CD4-positive, alpha-beta T cell (primary cell): ENCODE measurements at regions not wholly inside any gene's neighbourhood (a gene's known extent, or its start where the extent isn't known, plus 50 kb on each side); places are given as distances from the start of the nearest gene placed in this dataset.

Experiments used
- ATAC-seq: fragments of 200-7000 bp; cut with Tn5 transposase; one replicate; pipeline ENCODE4 v1.10.0; 2022; ENCODE audit warnings: mild to moderate bottlenecking; ENCODE audit not compliant: poor library complexity
- CTCF ChIA-PET: fragments of 350-600 bp; sonication (Branson Sonifier 250); formaldehyde crosslinking; loops from one replicate; lab custom pipeline; 2021; ENCODE audit warnings: antibody characterized with exemption, inconsistent platforms; lab: Charles Lee
- POLR2A ChIA-PET: fragments of 350-600 bp; sonication (Branson Sonifier 250); formaldehyde crosslinking; loops from one replicate; lab custom pipeline; 2021; ENCODE audit warnings: antibody characterized with exemption, inconsistent platforms; lab: Charles Lee
- DNase-seq, 14 experiments: peaks; one replicate each; pipeline ENCODE4 v3.0.0-alpha.2; 2013 to 2020; ENCODE audit warnings: mixed read lengths in 2 of 14
- H3K27ac ChIP-seq, 2 donors: one replicate each; pipeline versions ENCODE4 v1.5.1 to v1.7.0; 2013; ENCODE audit warnings: low read length in 2 of 2, low read depth in 1 of 2, mild to moderate bottlenecking in 1 of 2
- H3K27me3 ChIP-seq, 2 experiments: 1 replicate in 1 of 2; 2 replicates in 1 of 2; pipeline versions ENCODE4 v1.6.1 to v1.7.0; 2013; ENCODE audit warnings: low read length in 2 of 2, control low read depth in 1 of 2, mild to moderate bottlenecking in 1 of 2, moderate library complexity in 1 of 2; ENCODE audit not compliant: insufficient read depth in 2 of 2, control insufficient read depth in 1 of 2
- H3K36me3 ChIP-seq: one replicate; pipeline ENCODE4 v1.6.1; 2013; ENCODE audit warnings: low read length, control low read depth; ENCODE audit not compliant: insufficient read depth
- H3K4me1 ChIP-seq: one replicate; pipeline ENCODE4 v1.6.1; 2013; ENCODE audit warnings: low read length, control low read depth; ENCODE audit not compliant: insufficient read depth
- H3K4me3 ChIP-seq: one replicate; pipeline ENCODE4 v1.5.1; 2013; ENCODE audit warnings: mild to moderate bottlenecking, low read length, moderate library complexity
- H3K9me3 ChIP-seq, 2 experiments: 1 replicate in 1 of 2; 2 replicates in 1 of 2; pipeline versions ENCODE4 v1.6.1 to v1.7.0; 2013; ENCODE audit warnings: low read length in 2 of 2, mild to moderate bottlenecking in 2 of 2, control low read depth in 1 of 2, moderate library complexity in 1 of 2; ENCODE audit not compliant: control insufficient read depth in 1 of 2, insufficient read depth in 1 of 2
- H3K27ac Mint-ChIP-seq: one replicate; pipeline ENCODE4 v1.8.0; 2020; ENCODE audit warnings: mixed read lengths
- H3K27me3 Mint-ChIP-seq: one replicate; pipeline ENCODE4 v1.8.0; 2021; ENCODE audit warnings: mixed read lengths
- H3K36me3 Mint-ChIP-seq: one replicate; pipeline ENCODE4 v1.8.0; 2021; ENCODE audit warnings: low read depth, mixed read lengths
- H3K4me1 Mint-ChIP-seq: one replicate; pipeline ENCODE4 v1.8.0; 2021; ENCODE audit warnings: low read depth, mixed read lengths
- H3K4me3 Mint-ChIP-seq: one replicate; pipeline ENCODE4 v1.8.0; 2020; ENCODE audit warnings: mild to moderate bottlenecking, mixed read lengths
- H3K9me3 Mint-ChIP-seq: one replicate; pipeline ENCODE4 v1.8.0; 2020; ENCODE audit warnings: mixed read lengths
- CTCF ChIP-seq: fragments of 200-600 bp; IDR thresholded peaks from one replicate; pipeline ENCODE4 v1.8.0; 2022; ENCODE audit warnings: antibody characterized with exemption, mild to moderate bottlenecking
- intact Hi-C, 2 experiments: fragments of 100-400 bp; cut with DNase I in 1 of 2; cut with micrococcal nuclease in 1 of 2; formaldehyde crosslinking; loops; one replicate each; pipeline versions ENCODE4 v1.15.1 to v1.9.0; 2023 to 2025; cut with DNase I, micrococcal nuclease

DNA sequence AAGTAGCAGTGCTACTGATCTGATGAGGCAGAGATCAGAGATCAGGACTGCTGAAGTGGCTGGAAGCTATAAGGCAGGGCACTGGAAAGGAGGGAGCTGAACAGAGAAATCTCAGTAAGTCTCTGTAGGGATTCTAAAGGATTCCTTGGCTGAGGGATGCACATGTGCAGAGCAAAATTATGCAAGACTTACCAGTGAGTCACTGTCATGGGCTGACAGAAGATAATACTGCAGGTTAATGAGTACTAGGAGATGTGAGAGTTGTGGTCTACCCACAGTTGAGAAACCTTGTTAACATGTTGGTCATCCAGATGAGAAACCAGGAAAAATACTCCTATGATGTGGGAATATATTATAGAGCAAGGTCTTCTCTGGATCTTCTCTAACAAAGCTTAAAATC, 378.1 kb downstream of the HAPSTR1 start:
- Histone ChIP-seq H3K9me3 (no peaks in the 10 kb centered on the region), H3K4me1 (no peaks in the 10 kb centered on the region), H3K27ac (no peak overlapping the region), H3K36me3 (no peaks in the 10 kb centered on the region), H3K4me3 (no peak overlapping the region), H3K27me3 (no peaks in the 10 kb centered on the region)
- intact Hi-C loops = no loop called here
- H3K36me3 Mint-ChIP-seq = no peaks in the 10 kb centered on the region
- ChIA-PET POLR2A (no interaction called here), CTCF (no interaction called here)
- H3K9me3 Mint-ChIP-seq = peaks cover 6% of the 10 kb centered on the region
- H3K27me3 Mint-ChIP-seq = no peaks in the 10 kb centered on the region
- H3K4me1 Mint-ChIP-seq = no peaks in the 10 kb centered on the region
- DNase-seq (no peak), ATAC-seq (no peak)
- H3K27ac Mint-ChIP-seq = no peak overlapping the region
- no peak for TF ChIP-seq CTCF
- no peak overlapping the region for H3K4me3 Mint-ChIP-seq

DNA sequence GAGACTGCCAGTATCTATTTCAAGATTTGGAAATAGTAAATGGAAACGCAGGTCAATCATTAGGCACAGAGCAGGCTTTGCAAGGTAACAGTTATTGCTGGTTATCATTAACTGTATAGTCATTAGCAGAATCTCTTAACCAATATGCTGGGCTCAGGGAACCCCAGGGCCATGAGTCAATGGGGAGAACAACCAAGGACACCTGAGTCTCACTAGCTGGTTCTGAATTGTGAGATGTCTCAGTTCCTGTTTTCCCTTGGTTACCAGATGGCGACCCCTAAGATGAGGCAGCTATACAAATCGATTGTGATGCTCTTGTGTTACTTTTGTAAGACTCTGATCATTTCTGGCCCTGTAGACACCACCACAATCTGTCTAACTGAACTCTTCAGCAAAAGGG, 385.3 kb downstream of the HAPSTR1 start:
- DNase-seq (no peak), ATAC-seq (no peak)
- Mint-ChIP-seq H3K27me3 (no peaks in the 10 kb centered on the region), H3K27ac (no peak overlapping the region), H3K4me3 (no peak overlapping the region), H3K36me3 (no peaks in the 10 kb centered on the region), H3K9me3 (peaks cover 9% of the 10 kb centered on the region), H3K4me1 (no peaks in the 10 kb centered on the region)
- no peaks in the 10 kb centered on the region for H3K4me1 ChIP-seq
- intact Hi-C loops = no loop called here
- peaks cover 0 to 8% of the 10 kb centered on the region in 2 experiments for H3K9me3 ChIP-seq
- no peaks in the 10 kb centered on the region for H3K36me3 ChIP-seq
- H3K4me3 ChIP-seq = no peak overlapping the region
- H3K27ac ChIP-seq = no peak overlapping the region
- CTCF ChIA-PET = interaction anchor here (1.3 kb wide), 1 partner anchor 11 kb away, joined by 7 read pairs; no protein-coding TSS in a partner anchor
- no peak for TF ChIP-seq CTCF
- no peaks in the 10 kb centered on the region for H3K27me3 ChIP-seq
- POLR2A ChIA-PET = no interaction called here

GRCh38 chr16:9479008-9479407, 387.6 kb downstream of the HAPSTR1 start:
- no peak for ATAC-seq
- no peaks in the 10 kb centered on the region for H3K4me1 ChIP-seq
- Mint-ChIP-seq H3K36me3 (no peaks in the 10 kb centered on the region), H3K4me3 (no peak overlapping the region), H3K27me3 (no peaks in the 10 kb centered on the region), H3K9me3 (peaks cover 5% of the 10 kb centered on the region), H3K4me1 (no peaks in the 10 kb centered on the region), H3K27ac (no peak overlapping the region)
- no peaks in the 10 kb centered on the region for H3K27me3 ChIP-seq
- intact Hi-C loops = no loop called here
- H3K9me3 ChIP-seq = peaks cover 0 to 10% of the 10 kb centered on the region in 2 experiments
- no peak overlapping the region for H3K27ac ChIP-seq
- ChIA-PET CTCF (no interaction called here), POLR2A (no interaction called here)
- DNase-seq = no peak
- no peak overlapping the region for H3K4me3 ChIP-seq
- H3K36me3 ChIP-seq = no peaks in the 10 kb centered on the region
- TF ChIP-seq CTCF = no peak
